K562 (cell line): ENCODE measurements at regions not wholly inside any gene's neighbourhood (a gene's known extent, or its start where the extent isn't known, plus 50 kb on each side); places are given as distances from the start of the nearest gene placed in this dataset.

Experiments
- ATAC-seq: fragments of 200-7000 bp; cut with Tn5 transposase; 3 replicates; pipeline ENCODE4 v1.9.1; 2020; ENCODE audit warnings: moderate library complexity
- BruUV-seq: library from RNA; stranded (reverse); fragments of 400-500 nt; replicated peaks from 2 replicates; lab custom pipeline; 2021; lab: Mats Ljungman, UMichigan
- CTCF ChIA-PET: fragments of 300-600 bp; formaldehyde crosslinking; extraction: SDS; loops from one replicate; lab custom pipeline; 2021; ENCODE audit warnings: low intra/inter-chr PET ratio; lab: Yijun Ruan, JAX
- POLR2A ChIA-PET: fragments of 300-600, 350-650 bp; sonication (Branson Sonifier 250); formaldehyde crosslinking; extraction: SDS; loops from one replicate; lab custom pipeline; 2021; ENCODE audit warnings: antibody characterized with exemption, inconsistent platforms; lab: Yijun Ruan, JAX
- DNase-seq, 4 experiments: peaks; one replicate each; pipeline versions ENCODE4 v3.0.0 to v3.0.0-alpha.2; 2011 to 2018; ENCODE audit warnings: low spot score in 3 of 4, mixed read lengths in 3 of 4; ENCODE audit errors: extremely low read depth in 1 of 4
- FAIRE-seq: peaks from 2 replicates; lab custom pipeline; 2011; peaks lifted over from hg19 to GRCh38; lab: Jason Lieb, UNC
- H2AFZ ChIP-seq: 2 replicates; pipeline ENCODE4 v1.6.0; 2011; ENCODE audit warnings: low read depth, low read length, control low read depth, inconsistent platforms
- H3K27ac ChIP-seq: fragments of 200-600 bp; 3 replicates; pipeline ENCODE4 v1.8.0; 2011; ENCODE audit warnings: low read depth, mild to moderate bottlenecking, control low read depth, inconsistent platforms, low read length, moderate library complexity, mixed read lengths; ENCODE audit errors: extremely low read depth
- H3K27me3 ChIP-seq, 2 experiments: fragments of 300-600 bp in 1 of 2; 2 replicates in 1 of 2; 3 replicates in 1 of 2; pipeline versions ENCODE4 v1.6.0 to v1.8.0; 2011; ENCODE audit warnings: inconsistent platforms in 2 of 2, low read length in 2 of 2, mild to moderate bottlenecking in 1 of 2, mixed read lengths in 1 of 2, moderate library complexity in 1 of 2; ENCODE audit not compliant: control insufficient read depth in 2 of 2, insufficient read depth in 2 of 2
- H3K36me3 ChIP-seq: fragments of 300-600 bp; 3 replicates; pipeline ENCODE4 v1.8.0; 2011; ENCODE audit warnings: mild to moderate bottlenecking, low read length, inconsistent platforms; ENCODE audit not compliant: control insufficient read depth, insufficient read depth
- H3K4me1 ChIP-seq, 2 experiments: fragments of 200-600 bp in 1 of 2; replicated peaks in 1 of 2; 2 replicates in 1 of 2; 3 replicates in 1 of 2; pipeline versions ENCODE4 v1.5.1 to v1.8.0; 2011; ENCODE audit warnings: inconsistent platforms in 2 of 2, low read length in 2 of 2, mild to moderate bottlenecking in 1 of 2, mixed read lengths in 1 of 2, moderate library complexity in 1 of 2; ENCODE audit not compliant: control insufficient read depth in 2 of 2, insufficient read depth in 2 of 2
- H3K4me2 ChIP-seq: 2 replicates; pipeline ENCODE4 v1.6.1; 2011; ENCODE audit warnings: low read length, control low read depth, inconsistent platforms, mixed read lengths; ENCODE audit not compliant: insufficient read depth
- H3K4me3 ChIP-seq: fragments of 200-600 bp; sonication (generic), shearing (Covaris generic); 2 replicates; pipeline ENCODE4 v1.5.1; 2016; ENCODE audit warnings: control low read depth, inconsistent platforms
- H3K79me2 ChIP-seq: fragments of 200-600 bp; 3 replicates; pipeline ENCODE4 v1.8.0; 2011; ENCODE audit warnings: low read length, inconsistent platforms; ENCODE audit not compliant: control insufficient read depth, insufficient read depth
- H3K9ac ChIP-seq, 2 experiments: 2 replicates each; pipeline versions ENCODE4 v1.6.0 to v1.6.1; 2011; ENCODE audit warnings: low read depth in 2 of 2, low read length in 2 of 2, control low read depth in 1 of 2, inconsistent platforms in 1 of 2, mild to moderate bottlenecking in 1 of 2, mixed read lengths in 1 of 2; ENCODE audit not compliant: insufficient read depth in 1 of 2
- H3K9me1 ChIP-seq: one replicate; pipeline ENCODE4 v1.6.0; 2011; ENCODE audit warnings: inconsistent platforms, mild to moderate bottlenecking, low read length, moderate library complexity; ENCODE audit not compliant: control insufficient read depth, insufficient read depth
- H3K9me3 ChIP-seq: replicated peaks from 2 replicates; pipeline ENCODE4 v1.5.1; 2011; ENCODE audit warnings: low read depth, low read length, inconsistent platforms; ENCODE audit not compliant: control insufficient read depth, insufficient read depth
- H4K20me1 ChIP-seq: replicated peaks from 2 replicates; pipeline ENCODE4 v1.6.1; 2011; ENCODE audit warnings: low read length, inconsistent platforms, mixed read lengths; ENCODE audit not compliant: control insufficient read depth, insufficient read depth
- CBX5 ChIP-seq: IDR thresholded peaks from 2 replicates; pipeline ENCODE4 v1.6.1; 2014; ENCODE audit warnings: low read depth, borderline replicate concordance
- ESRRB ChIP-seq: fragments of 250-450 bp; sonication (Bioruptor Pico); IDR thresholded peaks from 2 replicates; pipeline ENCODE4 v1.5.0; 2020; ENCODE audit warnings: mild to moderate bottlenecking, moderate library complexity, borderline replicate concordance
- EZH2 ChIP-seq: IDR thresholded peaks from 2 replicates; pipeline ENCODE4 v1.6.1; 2012; ENCODE audit warnings: low read depth, mild to moderate bottlenecking, inconsistent platforms, low read length, borderline replicate concordance
- HDAC3 ChIP-seq: fragments of 450-650 bp; IDR thresholded peaks from 2 replicates; pipeline ENCODE4 v1.6.1; 2018; ENCODE audit warnings: borderline replicate concordance, mild to moderate bottlenecking, moderate library complexity; ENCODE audit not compliant: partially characterized antibody
- HES1 ChIP-seq: fragments of 450-650 bp; IDR thresholded peaks from 2 replicates; pipeline ENCODE4 v1.6.1; 2016; ENCODE audit warnings: low read depth, mild to moderate bottlenecking, moderate library complexity
- IFI16 ChIP-seq: fragments of 250-450 bp; sonication (Bioruptor Pico); IDR thresholded peaks from 2 replicates; pipeline ENCODE4 v2.1.2; 2022; ENCODE audit warnings: mild to moderate bottlenecking, inconsistent platforms
- KLF13 ChIP-seq: fragments of 450-650 bp; IDR thresholded peaks from 2 replicates; pipeline ENCODE4 v1.6.1; 2016; ENCODE audit warnings: missing genetic modification characterization, low read depth, mild to moderate bottlenecking, missing compliant biosample characterization, moderate library complexity, borderline replicate concordance
- MEF2D ChIP-seq: conservative IDR thresholded peaks from 2 replicates; pipeline ENCODE4 v1.6.1; 2016; ENCODE audit warnings: low read depth, missing genetic modification characterization, missing compliant biosample characterization
- MYNN ChIP-seq, 2 experiments: sonication (generic); formaldehyde crosslinking in 1 of 2; IDR thresholded peaks; 2 replicates each; pipeline versions ENCODE4 v1.5.0 to v1.6.1; 2016 to 2020; ENCODE audit warnings: antibody characterized with exemption in 1 of 2, missing genetic modification reagents in 1 of 2
- NUFIP1 ChIP-seq: fragments of 450-650 bp; IDR thresholded peaks from 2 replicates; pipeline ENCODE4 v1.6.1; 2018; ENCODE audit not compliant: partially characterized antibody
- PYGO2 ChIP-seq: fragments of 450-650 bp; IDR thresholded peaks from 2 replicates; pipeline ENCODE4 v1.6.1; 2016; ENCODE audit warnings: mild to moderate bottlenecking, missing genetic modification characterization, moderate library complexity, missing compliant biosample characterization
- REST ChIP-seq, 2 experiments: fragments of 450-650 bp; formaldehyde crosslinking in 1 of 2; IDR thresholded peaks; 2 replicates each; pipeline versions ENCODE4 v1.4.0 to v1.6.1; 2014 to 2020; ENCODE audit warnings: mild to moderate bottlenecking in 2 of 2, borderline replicate concordance in 1 of 2, low read depth in 1 of 2
- ZSCAN29 ChIP-seq: fragments of 450-650 bp; IDR thresholded peaks from 2 replicates; pipeline ENCODE4 v1.6.1; 2017
- WGBS: fragments of 100-300 bp; shearing (Covaris generic); methylation state at CpG from one replicate; pipeline ENCODE4 v1.1.6; 2016; ENCODE audit warnings: low coverage, mixed read lengths; ENCODE audit not compliant: insufficient coverage; ENCODE audit errors: missing lambda C conversion rate; 5-methylcytosine and 5-hydroxymethylcytosine counted together
- in situ Hi-C: fragments of 300-500 bp; cut with MboI; formaldehyde crosslinking; loops from 4 replicates; pipeline ENCODE4 v1.15.0; 2018; ENCODE audit warnings: inconsistent platforms, mixed read lengths
- intact Hi-C: fragments of 100-400 bp; cut with micrococcal nuclease; formaldehyde crosslinking; loops from 2 replicates; pipeline ENCODE4 v1.14.2; 2022

- 0% methylated on average over 1 of the region's 1 CpG for WGBS
- no TSS peak for BruUV-seq
- H2AFZ ChIP-seq: no peak overlapping the region
- H3K9ac ChIP-seq: no peak overlapping the region
- H3K4me1 ChIP-seq: no peaks in the 10 kb centered on the region
- no peak overlapping the region for H3K4me2 ChIP-seq
- H3K79me2 ChIP-seq: no peaks in the 10 kb centered on the region
- no peaks in the 10 kb centered on the region for H3K9me3 ChIP-seq
- no peaks in the 10 kb centered on the region for H4K20me1 ChIP-seq
- DNase-seq (no peak), ATAC-seq (no peak), FAIRE-seq (no peak)
- intact Hi-C loops: no loop called here
- H3K4me3 ChIP-seq: no peak overlapping the region
- ChIA-PET CTCF (no interaction called here), POLR2A (no interaction called here)
- no peak overlapping the region for H3K27ac ChIP-seq
- H3K27me3 ChIP-seq: no peaks in the 10 kb centered on the region
- no peaks in the 10 kb centered on the region for H3K9me1 ChIP-seq
- no peaks in the 10 kb centered on the region for H3K36me3 ChIP-seq
- in situ Hi-C loops: no loop called here
- TF ChIP-seq REST (IDR thresholded peaks at IDR 0.05; ENCODE audit: borderline replicate concordance) (no peak), REST (CRISPR knock-in tag; IDR thresholded peaks at IDR 0.05; ENCODE audit: low read depth) (no peak), KLF13 (tag) (no peak), CBX5 (no peak), NUFIP1 (no peak), IFI16 (no peak), ZSCAN29 (no peak), MEF2D (tag) (no peak), PYGO2 (tag) (no peak), ESRRB (no peak), HES1 (no peak), HDAC3 (no peak), EZH2 (no peak), MYNN (IDR thresholded peaks at IDR 0.05) (no peak), MYNN (CRISPR knock-in tag; IDR thresholded peaks at IDR 0.05) (no peak)
Measured at GRCh38 chr7:110373416-110373815, 717.5 kb upstream of the LRRN3 start.
